Sigmoid colon (tissue), 3 donors: ENCODE measurements at regions not wholly inside any gene's neighbourhood (a gene's known extent, or its start where the extent isn't known, plus 50 kb on each side); places are given as distances from the start of the nearest gene placed in this dataset.

Source experiments
- CTCF ChIP-seq, 4 experiments: fragments of 450-650 bp in 3 of 4; fragments of 200-600 bp in 1 of 4; IDR thresholded peaks; one replicate each; pipeline ENCODE4 v1.5.1; 2016 to 2019; ENCODE audit warnings: antibody characterized with exemption in 4 of 4, mild to moderate bottlenecking in 3 of 4, moderate library complexity in 2 of 4
- POLR2A ChIP-seq, 2 donors: fragments of 450-650 bp; IDR thresholded peaks; one replicate each; pipeline ENCODE4 v1.6.1; 2016; ENCODE audit warnings: antibody characterized with exemption in 2 of 2, mild to moderate bottlenecking in 2 of 2, moderate library complexity in 2 of 2

GRCh38 chr11:95595973-95596489 is 193.6 kb downstream of the FAM76B start:
- no peak for TF ChIP-seq POLR2A (IDR thresholded peaks at IDR 0.05)
- no peak for TF ChIP-seq CTCF (IDR thresholded peaks at IDR 0.05)
